KOPT-K1 (cell line): ENCODE measurements at regions not wholly inside any gene's neighbourhood (a gene's known extent, or its start where the extent isn't known, plus 50 kb on each side); places are given as distances from the start of the nearest gene placed in this dataset.
A peak's percentile ranks its signal among the peaks of the same experiment; 100 is the strongest.
"Not testable (repeated sequence)": the region's sequence is repeated elsewhere in the genome, so short reads cannot be mapped to it uniquely, and the experiment has no call there.

ENCODE experiments used
- H3K27ac ChIP-seq: fragments of 200-600 bp; sonication (generic); 2 replicates; pipeline ENCODE4 v1.5.1; 2016; ENCODE audit warnings: antibody characterized with exemption, mild to moderate bottlenecking, low read depth, low read length; ENCODE audit not compliant: poor library complexity, severe bottlenecking
- H3K36me3 ChIP-seq: fragments of 200-600 bp; sonication (generic); 2 replicates; pipeline ENCODE4 v1.5.1; 2017; ENCODE audit warnings: antibody characterized with exemption, mild to moderate bottlenecking, low read length, moderate library complexity; ENCODE audit not compliant: insufficient read depth
- H3K9me3 ChIP-seq: fragments of 200-600 bp; sonication (generic); 2 replicates; pipeline ENCODE4 v1.5.1; 2017; ENCODE audit warnings: antibody characterized with exemption, low read length, mild to moderate bottlenecking; ENCODE audit not compliant: insufficient read depth, poor library complexity, severe bottlenecking

DNA sequence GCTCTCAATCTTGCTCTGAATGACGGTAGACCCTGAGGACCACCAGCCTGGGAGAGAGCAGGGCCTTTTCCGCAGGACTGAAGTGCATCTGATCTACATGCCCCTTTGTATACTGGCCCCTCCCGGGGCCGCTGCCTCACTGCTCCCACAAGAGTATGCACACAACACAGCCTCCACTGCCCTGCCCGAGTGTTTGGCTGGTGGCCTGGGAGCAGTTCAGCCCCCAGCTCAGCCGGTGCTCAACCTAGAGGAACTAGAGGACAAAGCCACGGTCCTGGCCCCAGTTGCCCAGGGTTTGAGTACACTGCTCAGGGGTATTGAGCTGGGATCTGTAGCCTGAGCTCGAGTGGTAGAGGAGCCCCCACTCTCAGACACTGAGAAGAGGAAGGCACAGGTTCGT is 118.9 kb upstream of the CAB39 start:
- H3K27ac ChIP-seq = peak overlapping the region; percentile 37
- H3K36me3 ChIP-seq = no peaks in the 10 kb centered on the region

DNA sequence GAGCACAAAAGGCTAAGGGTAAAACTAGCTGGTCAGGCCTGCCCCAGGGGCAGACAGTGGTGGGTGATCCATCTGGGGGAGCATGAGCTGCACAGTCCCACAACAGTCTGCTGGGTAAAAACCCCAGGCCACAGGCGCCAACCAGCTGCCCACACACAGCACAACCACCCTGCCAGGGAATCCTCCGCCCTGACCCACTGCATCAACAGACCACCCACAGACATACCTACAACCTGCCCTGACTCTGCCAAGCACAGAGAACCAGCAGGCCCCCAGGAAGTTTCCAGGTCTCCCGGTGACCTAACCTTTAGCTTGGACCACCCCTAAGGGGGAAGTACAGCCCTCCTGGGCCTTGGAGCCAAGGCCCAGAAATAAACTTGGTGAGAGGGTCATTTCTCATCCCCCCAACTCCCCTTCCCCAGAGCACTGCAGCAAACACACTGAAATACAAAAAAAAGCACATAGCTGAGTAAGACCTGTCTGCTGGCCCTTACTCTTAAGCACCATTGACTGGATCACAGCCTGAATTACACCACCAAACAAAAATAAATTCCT is 118.3 kb upstream of the CAB39 start:
- Histone ChIP-seq H3K27ac (no peak overlapping the region), H3K36me3 (no peaks in the 10 kb centered on the region), H3K9me3 (peaks cover 10% of the 10 kb centered on the region)

More for the DNA sequence above, 118.9 kb upstream of the CAB39 start:
- H3K9me3 ChIP-seq = peaks cover 4% of the 10 kb centered on the region

DNA sequence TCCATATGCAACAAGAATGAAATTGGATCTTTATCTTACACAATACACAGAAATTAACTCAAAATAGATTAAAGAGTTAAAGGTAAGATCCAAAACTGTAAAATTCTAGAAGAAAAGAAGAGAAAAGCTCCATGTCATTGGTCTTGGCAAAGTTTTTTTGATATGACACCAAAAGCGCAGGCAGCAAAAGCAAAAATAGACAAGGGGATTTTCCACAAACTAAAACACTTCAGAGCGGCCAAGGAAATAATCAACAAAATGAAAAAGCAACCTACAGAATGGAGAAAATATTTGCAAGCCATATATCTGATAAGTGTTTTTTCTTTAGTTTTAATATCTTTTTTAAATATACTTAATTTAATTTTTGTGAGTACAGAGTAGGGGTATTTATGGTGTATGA is 112.8 kb upstream of the CAB39 start:
- Histone ChIP-seq H3K27ac (no peak overlapping the region), H3K9me3 (peaks cover 27% of the 10 kb centered on the region), H3K36me3 (no peaks in the 10 kb centered on the region)

DNA sequence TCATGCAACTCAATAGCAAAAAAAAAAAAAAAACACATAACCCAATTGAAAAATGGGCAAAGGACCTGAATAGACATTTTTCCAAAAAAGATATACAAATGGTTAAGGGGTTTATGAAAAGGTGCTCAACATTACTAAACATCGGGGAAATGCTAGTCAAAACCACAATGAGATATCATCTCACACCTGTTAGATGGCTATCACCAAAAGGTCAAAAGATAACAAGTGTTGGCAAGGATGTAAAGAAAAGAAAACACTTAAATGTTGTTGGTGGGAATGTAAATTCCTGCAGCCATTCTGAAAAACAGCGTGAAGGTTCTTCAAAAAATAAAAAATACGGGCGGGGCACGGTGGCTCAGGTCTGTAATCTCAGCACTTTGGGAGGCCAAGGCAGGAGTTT is 112.4 kb upstream of the CAB39 start:
- Histone ChIP-seq H3K9me3 (peaks cover 27% of the 10 kb centered on the region), H3K36me3 (no peaks in the 10 kb centered on the region), H3K27ac (peak overlapping the region; percentile 42)

DNA sequence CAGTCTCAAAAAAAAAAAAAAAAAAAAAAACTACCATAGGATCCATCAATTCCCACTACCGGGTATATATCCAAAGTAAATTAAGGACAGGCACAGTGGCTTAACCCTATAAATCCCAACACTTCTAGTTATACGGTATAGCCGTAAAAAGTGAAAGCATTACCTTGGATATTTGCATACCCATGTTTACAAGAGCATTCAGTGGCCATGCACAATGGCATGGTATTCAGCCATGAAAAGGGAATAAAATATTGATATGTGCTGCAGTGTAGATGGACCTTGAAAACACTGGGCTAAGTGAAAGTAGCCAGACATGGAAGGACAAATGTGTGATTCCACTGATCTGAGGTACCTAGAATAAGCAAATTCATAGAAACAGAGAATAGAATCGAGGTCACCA is 111.8 kb upstream of the CAB39 start:
- Histone ChIP-seq H3K36me3 (no peaks in the 10 kb centered on the region), H3K27ac (peak overlapping the region; percentile 42), H3K9me3 (peaks cover 27% of the 10 kb centered on the region)

DNA sequence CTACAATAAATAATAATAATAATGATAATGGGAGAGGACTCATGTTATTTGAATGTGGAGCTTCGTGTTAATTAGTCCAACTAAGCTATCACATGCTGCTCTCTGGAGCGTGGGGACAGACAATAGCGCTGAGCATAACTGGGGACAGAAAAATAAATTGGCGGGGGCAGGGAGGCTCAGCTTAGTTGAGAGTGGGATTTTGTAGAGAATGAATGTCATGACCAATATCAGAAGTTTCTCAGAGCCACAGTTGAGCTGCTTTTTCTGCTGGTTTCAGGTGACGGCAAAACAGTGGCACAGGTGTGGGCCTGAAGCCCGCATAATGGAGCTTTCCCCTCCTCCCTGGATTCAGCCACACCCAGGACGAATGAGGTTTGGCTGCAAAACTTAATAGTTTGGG is 111.1 kb upstream of the CAB39 start:
- peak overlapping the region; percentile 85 for H3K27ac ChIP-seq
- peaks cover 27% of the 10 kb centered on the region for H3K9me3 ChIP-seq
- no peaks in the 10 kb centered on the region for H3K36me3 ChIP-seq

DNA sequence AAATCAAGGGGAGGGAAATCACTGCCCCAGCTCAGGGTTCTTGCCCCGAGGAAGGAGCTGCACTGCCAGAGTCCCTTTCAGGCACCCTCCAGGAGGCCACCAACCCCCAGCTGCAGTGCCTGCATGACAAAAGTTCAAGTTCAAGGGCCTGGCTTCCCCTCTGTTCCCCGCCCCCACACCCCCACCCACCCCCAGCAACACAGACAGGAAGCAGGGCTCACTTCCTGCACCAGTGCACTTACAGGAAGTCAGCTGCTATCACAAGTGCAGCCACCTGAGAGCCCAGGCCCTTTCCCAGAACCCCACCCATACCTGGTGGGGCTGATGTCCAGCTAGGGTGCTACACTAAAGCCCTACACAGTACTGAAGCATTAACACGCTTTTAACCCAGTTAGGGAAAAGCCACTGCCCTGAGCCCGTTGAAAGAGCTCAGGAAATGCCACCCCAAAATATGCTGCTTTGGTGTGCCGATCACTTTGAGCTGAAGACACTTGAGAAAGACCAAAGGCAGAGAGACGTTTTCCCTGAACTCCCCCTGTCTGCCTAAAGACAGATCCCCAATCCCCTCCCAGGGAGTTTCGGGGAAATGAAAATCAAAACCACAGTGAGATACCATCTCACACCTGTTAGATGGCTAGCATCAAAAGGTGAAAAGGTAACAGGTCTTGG is 109.9 kb upstream of the CAB39 start:
- peak overlapping the region; percentile 85 for H3K27ac ChIP-seq
- peaks cover 27% of the 10 kb centered on the region for H3K9me3 ChIP-seq
- no peaks in the 10 kb centered on the region for H3K36me3 ChIP-seq

DNA sequence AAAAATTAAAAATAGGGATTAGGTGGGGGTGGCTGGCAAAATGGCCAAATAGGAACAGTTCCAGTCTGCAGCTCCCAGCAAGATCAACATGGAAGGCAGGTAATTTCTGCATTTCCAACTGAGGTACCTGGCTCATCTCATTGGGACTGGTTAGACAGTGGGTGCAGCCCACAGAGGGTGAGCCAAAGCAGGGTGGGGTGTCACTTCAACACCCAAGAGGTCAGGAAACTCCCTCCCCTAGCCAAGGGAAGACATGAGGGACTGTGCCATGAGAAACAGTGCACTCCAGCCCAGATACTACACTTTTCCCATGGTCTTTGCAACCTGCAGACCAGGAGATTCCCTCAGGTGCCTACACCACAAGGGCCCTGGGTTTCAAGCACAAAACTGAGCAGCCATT is 109.3 kb upstream of the CAB39 start:
- not testable (repeated sequence) for H3K36me3 ChIP-seq
- peak overlapping the region; percentile 85 for H3K27ac ChIP-seq
- H3K9me3 ChIP-seq = peaks cover 27% of the 10 kb centered on the region

DNA sequence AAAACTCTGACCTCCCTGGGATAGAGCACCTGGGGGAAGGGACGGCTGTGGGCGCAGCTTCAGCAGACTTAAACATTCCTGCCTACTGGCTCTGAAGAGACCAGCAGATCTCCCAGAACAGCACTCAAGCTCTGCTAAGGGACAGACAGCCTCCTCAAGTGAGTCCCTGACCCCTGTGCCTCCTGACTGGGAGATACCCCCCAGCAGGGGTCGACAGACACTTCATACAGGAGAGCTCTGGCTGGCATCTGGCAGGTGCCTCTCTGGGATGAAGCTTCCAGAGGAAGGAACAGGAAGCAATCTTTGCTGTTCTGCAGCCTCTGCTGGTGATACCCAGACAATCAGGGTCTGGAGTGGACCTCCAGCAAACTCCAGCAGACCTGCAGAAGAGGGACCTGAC is 108.5 kb upstream of the CAB39 start:
- Histone ChIP-seq H3K9me3 (peaks cover 19% of the 10 kb centered on the region), H3K27ac (peak overlapping the region; percentile 85)
- H3K36me3 ChIP-seq = not testable (repeated sequence)

DNA sequence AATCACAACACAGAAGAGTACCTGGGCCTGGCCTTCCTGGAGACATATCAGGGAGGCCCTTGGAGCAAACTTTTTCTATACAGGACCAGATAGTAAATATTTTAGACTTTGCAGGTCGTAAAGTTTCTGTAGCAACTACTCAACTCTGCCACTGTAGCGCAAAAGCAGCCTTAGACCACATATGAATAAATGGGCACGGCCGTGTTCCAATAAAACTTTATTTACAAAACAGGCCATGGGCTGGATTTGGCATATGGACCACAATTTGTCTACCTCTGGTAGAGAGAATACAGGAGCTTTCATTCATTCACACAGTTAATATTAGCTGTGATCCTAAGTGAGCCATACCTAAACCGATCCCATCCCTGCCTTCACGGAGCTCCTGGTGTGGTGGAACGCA is 98.6 kb upstream of the CAB39 start:
- Histone ChIP-seq H3K27ac (no peak overlapping the region), H3K9me3 (no peaks in the 10 kb centered on the region), H3K36me3 (no peaks in the 10 kb centered on the region)

DNA sequence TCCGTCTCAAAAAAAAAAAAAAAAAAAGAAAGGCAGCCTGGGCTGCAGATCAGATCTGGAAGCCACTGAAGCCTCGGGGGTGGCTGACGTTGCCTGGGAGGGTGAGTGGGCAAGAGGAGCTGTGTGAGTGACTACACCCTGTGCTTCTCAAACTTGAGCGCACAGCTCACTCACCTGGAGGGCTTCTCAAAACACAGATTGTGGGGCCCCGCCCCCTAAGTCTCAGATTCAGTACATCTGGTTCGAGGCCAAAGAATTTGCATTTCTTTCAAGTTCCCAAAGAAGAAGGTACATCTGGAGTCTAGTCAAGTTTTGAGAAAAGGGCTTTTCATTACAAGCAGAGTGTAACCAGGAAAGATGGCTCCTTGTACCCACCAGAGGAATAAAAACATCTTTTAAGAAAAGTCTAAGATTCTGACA is 97.7 kb upstream of the CAB39 start:
- H3K27ac ChIP-seq = no peak overlapping the region

DNA sequence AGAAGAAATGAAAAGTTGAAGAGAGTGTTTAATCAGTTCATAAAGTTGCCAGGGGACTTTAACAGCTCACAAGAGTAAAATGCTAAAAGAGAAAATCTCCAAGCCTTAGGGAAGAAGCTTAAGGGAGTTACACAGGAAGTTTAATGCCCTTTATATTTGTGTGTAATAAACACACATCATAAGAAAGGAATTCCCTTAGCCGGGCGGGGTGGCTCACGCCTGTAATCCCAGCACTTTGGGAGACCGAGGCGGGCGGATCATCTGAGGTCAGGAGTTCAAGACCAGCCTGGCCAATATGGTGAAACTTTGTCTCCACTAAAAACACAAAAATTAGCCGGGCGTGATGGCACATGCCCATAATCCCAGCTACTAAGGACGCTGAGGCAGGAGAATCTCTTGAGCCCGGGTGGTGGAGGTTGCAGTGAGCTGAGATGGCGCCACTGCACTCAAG is 95.4 kb upstream of the CAB39 start:
- not testable (repeated sequence) for H3K9me3 ChIP-seq, H3K27ac ChIP-seq, H3K36me3 ChIP-seq

More for the DNA sequence above, 97.7 kb upstream of the CAB39 start:
- Histone ChIP-seq H3K36me3 (no peaks in the 10 kb centered on the region), H3K9me3 (no peaks in the 10 kb centered on the region)

DNA sequence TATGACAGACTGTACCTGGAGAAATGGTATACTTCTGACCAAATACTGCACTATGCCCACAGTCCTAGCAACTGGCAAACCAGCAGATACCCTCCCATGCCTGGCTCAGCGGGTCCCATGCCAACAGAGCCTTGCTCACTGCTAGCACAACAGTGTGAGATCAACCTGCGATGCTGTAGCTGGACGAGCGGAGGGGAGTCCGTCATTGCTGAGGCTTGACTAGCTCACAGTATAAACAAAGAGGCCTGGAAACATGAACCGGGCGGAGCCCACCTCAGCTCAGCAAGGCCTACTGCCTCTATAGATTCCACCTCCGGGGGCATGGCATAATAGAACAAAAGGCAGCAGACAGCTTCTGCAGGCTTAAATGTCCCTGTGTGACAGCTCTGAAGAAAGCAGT is 93.2 kb upstream of the CAB39 start:
- H3K36me3 ChIP-seq = no peaks in the 10 kb centered on the region
- H3K27ac ChIP-seq = no peak overlapping the region
- H3K9me3 ChIP-seq = no peaks in the 10 kb centered on the region

DNA sequence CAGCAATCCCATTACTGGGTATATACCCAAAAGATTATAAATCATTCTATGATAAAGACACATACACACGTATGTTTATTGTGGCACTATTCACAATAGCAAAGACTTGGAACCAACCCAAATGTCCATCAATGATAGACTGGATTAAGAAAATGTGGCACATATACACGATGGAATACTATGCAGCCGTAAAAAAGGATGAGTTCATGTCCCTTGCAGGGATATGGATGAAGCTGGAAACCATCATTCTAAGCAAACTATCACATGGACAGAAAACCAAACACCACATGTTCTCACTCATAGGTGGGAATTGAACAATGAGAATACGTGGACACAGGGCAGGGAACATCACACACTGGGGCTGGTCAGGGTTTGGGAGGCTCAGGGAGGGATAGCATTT is 87.4 kb upstream of the CAB39 start:
- not testable (repeated sequence) for H3K36me3 ChIP-seq, H3K27ac ChIP-seq

DNA sequence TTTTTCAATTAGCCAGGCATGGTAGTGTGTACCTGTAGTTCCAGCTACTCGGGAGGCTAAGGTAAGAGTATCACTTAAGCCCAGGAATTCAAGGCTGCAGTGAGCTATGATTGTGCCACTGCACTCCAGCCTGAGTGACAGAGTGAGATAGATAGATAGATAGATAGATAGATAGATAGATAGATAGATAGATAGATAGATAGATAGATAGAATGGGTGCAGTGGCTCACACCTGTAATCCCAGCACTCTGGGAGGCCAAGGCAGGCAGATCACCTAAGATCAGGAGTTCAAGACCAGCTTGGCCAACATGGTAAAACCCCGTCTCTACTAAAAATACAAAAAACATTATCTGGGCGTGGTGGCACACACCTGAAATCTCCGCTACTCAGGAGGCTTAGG is 85.6 kb upstream of the CAB39 start:
- not testable (repeated sequence) for H3K27ac ChIP-seq, H3K36me3 ChIP-seq, H3K9me3 ChIP-seq

More for the DNA sequence above, 87.4 kb upstream of the CAB39 start:
- not testable (repeated sequence) for H3K9me3 ChIP-seq
